Upper lobe of left lung (tissue), 6 donors: ENCODE measurements at regions not wholly inside any gene's neighbourhood (a gene's known extent, or its start where the extent isn't known, plus 50 kb on each side); places are given as distances from the start of the nearest gene placed in this dataset.

ENCODE experiments used
- ATAC-seq, 2 donors: fragments of 200-7000 bp; cut with Tn5 transposase; one replicate each; pipeline ENCODE4 v1.9.1; 2022; ENCODE audit warnings: mild to moderate bottlenecking in 2 of 2, moderate library complexity in 2 of 2; ENCODE audit not compliant: low FRiP score in 2 of 2
- DNase-seq, 2 donors: peaks; one replicate each; pipeline ENCODE4 v3.0.0-alpha.2; 2019 to 2020
- H3K27ac ChIP-seq, 4 donors: fragments of 200-600 bp; sonication (generic); one replicate each; pipeline ENCODE4 v1.5.1; 2016 to 2019
- H3K27me3 ChIP-seq, 4 donors: fragments of 200-600 bp; sonication (generic); one replicate each; pipeline ENCODE4 v1.5.1; 2017 to 2019
- H3K36me3 ChIP-seq, 4 donors: fragments of 200-600 bp; sonication (generic); one replicate each; pipeline ENCODE4 v1.5.1; 2016 to 2019
- H3K4me1 ChIP-seq, 4 donors: fragments of 200-600 bp; sonication (generic); one replicate each; pipeline ENCODE4 v1.5.1; 2018 to 2019
- H3K4me3 ChIP-seq, 4 donors: fragments of 200-600 bp; sonication (generic); one replicate each; pipeline ENCODE4 v1.5.1; 2017 to 2019; ENCODE audit warnings: mild to moderate bottlenecking in 2 of 4, moderate library complexity in 1 of 4
- H3K9me3 ChIP-seq, 4 donors: fragments of 200-600 bp; sonication (generic); one replicate each; pipeline ENCODE4 v1.5.1; 2018 to 2019
- CTCF ChIP-seq, 6 experiments: fragments of 450-650 bp in 4 of 6; fragments of 200-600 bp in 2 of 6; sonication (generic) in 2 of 6; IDR thresholded peaks; one replicate each; pipeline ENCODE4 v1.5.1; 2016 to 2019; ENCODE audit warnings: antibody characterized with exemption in 6 of 6
- EP300 ChIP-seq, 4 donors: sonication (generic); formaldehyde crosslinking; IDR thresholded peaks; one replicate each; pipeline ENCODE4 v1.5.1; 2017; ENCODE audit warnings: antibody characterized with exemption in 4 of 4, control low read depth in 2 of 4
- POLR2A ChIP-seq, 4 donors: fragments of 450-650 bp; IDR thresholded peaks; one replicate each; pipeline ENCODE4 v1.5.1; 2016 to 2017; ENCODE audit warnings: antibody characterized with exemption in 4 of 4, mild to moderate bottlenecking in 2 of 4
- POLR2AphosphoS5 ChIP-seq, 2 donors: sonication (generic); formaldehyde crosslinking; IDR thresholded peaks; one replicate each; pipeline ENCODE4 v1.5.1; 2017; ENCODE audit warnings: antibody characterized with exemption in 2 of 2
- WGBS, 2 donors: methylation state at CpG; one replicate each; pipeline ENCODE4 v1.1.5; 2017 to 2018; 5-methylcytosine and 5-hydroxymethylcytosine counted together
- donor health status: DM: no; HTN: no; CAD: no; lungs with moderate emphysema.
- donor health status: DM: no; HTN: yes; CAD: no; lungs with severe emphysema.

GRCh38 chr4:82076809-82077208 is 297.0 kb downstream of the HNRNPD start:
- Histone ChIP-seq H3K4me3 (no peak overlapping the region), H3K9me3 (no peaks in the 10 kb centered on the region), H3K27me3 (no peaks in the 10 kb centered on the region), H3K27ac (no peak overlapping the region), H3K4me1 (no peaks in the 10 kb centered on the region), H3K36me3 (no peaks in the 10 kb centered on the region)
- TF ChIP-seq POLR2A (IDR thresholded peaks at IDR 0.05) = no peak
- no peak for TF ChIP-seq EP300 (IDR thresholded peaks at IDR 0.05)
- TF ChIP-seq POLR2AphosphoS5 (IDR thresholded peaks at IDR 0.05) = no peak
- TF ChIP-seq CTCF (IDR thresholded peaks at IDR 0.05) = no peak
- no peak for DNase-seq
- ATAC-seq = no peak
- 90 to 94% methylated on average over 8 of the region's 8 CpGs for WGBS, 2 donors

- ATAC-seq = no peak
- no peak for DNase-seq
Observed at GRCh38 chr4:82076359-82076758, 297.4 kb downstream of the HNRNPD start.

GRCh38 chr4:82071951-82072350 is 301.8 kb downstream of the HNRNPD start:
- Histone ChIP-seq H3K4me1 (no peaks in the 10 kb centered on the region), H3K36me3 (no peaks in the 10 kb centered on the region), H3K9me3 (no peaks in the 10 kb centered on the region), H3K27ac (no peak overlapping the region), H3K4me3 (no peak overlapping the region), H3K27me3 (no peaks in the 10 kb centered on the region)
- DNase-seq (no peak), ATAC-seq (no peak)
- no peak for TF ChIP-seq CTCF (IDR thresholded peaks at IDR 0.05)
- TF ChIP-seq EP300 (IDR thresholded peaks at IDR 0.05) = no peak
- no peak for TF ChIP-seq POLR2AphosphoS5 (IDR thresholded peaks at IDR 0.05)
- no peak for TF ChIP-seq POLR2A (IDR thresholded peaks at IDR 0.05)

More at GRCh38 chr4:82076359-82076758, 297.4 kb downstream of the HNRNPD start:
- H3K4me1 ChIP-seq = no peaks in the 10 kb centered on the region
- no peaks in the 10 kb centered on the region for H3K36me3 ChIP-seq
- WGBS, 2 donors = 80 to 82% methylated on average over 1 of the region's 1 CpG
- H3K4me3 ChIP-seq = no peak overlapping the region
- H3K27ac ChIP-seq = no peak overlapping the region
- no peak for TF ChIP-seq POLR2A (IDR thresholded peaks at IDR 0.05)
- TF ChIP-seq EP300 (IDR thresholded peaks at IDR 0.05) = no peak
- no peak for TF ChIP-seq CTCF (IDR thresholded peaks at IDR 0.05)
- no peak for TF ChIP-seq POLR2AphosphoS5 (IDR thresholded peaks at IDR 0.05)
- H3K27me3 ChIP-seq = no peaks in the 10 kb centered on the region
- no peaks in the 10 kb centered on the region for H3K9me3 ChIP-seq

- ATAC-seq (no peak), DNase-seq (no peak)
- H3K4me3 ChIP-seq = no peak overlapping the region
- H3K27me3 ChIP-seq = no peaks in the 10 kb centered on the region
- no peak overlapping the region for H3K27ac ChIP-seq
- 69 to 75% methylated on average over 4 of the region's 4 CpGs for WGBS, 2 donors
- H3K9me3 ChIP-seq = no peaks in the 10 kb centered on the region
- H3K36me3 ChIP-seq = no peaks in the 10 kb centered on the region
- H3K4me1 ChIP-seq = no peaks in the 10 kb centered on the region
- TF ChIP-seq POLR2AphosphoS5 (IDR thresholded peaks at IDR 0.05) = no peak
- no peak for TF ChIP-seq CTCF (IDR thresholded peaks at IDR 0.05)
- TF ChIP-seq EP300 (IDR thresholded peaks at IDR 0.05) = no peak
- TF ChIP-seq POLR2A (IDR thresholded peaks at IDR 0.05) = no peak
Observed at GRCh38 chr4:82069883-82070638, 303.7 kb downstream of the HNRNPD start.

GRCh38 chr4:82063017-82063416 is 310.8 kb downstream of the HNRNPD start:
- H3K36me3 ChIP-seq = no peaks in the 10 kb centered on the region
- DNase-seq (no peak), ATAC-seq (no peak)
- no peaks in the 10 kb centered on the region for H3K9me3 ChIP-seq
- 74 to 85% methylated on average over 1 of the region's 1 CpG for WGBS, 2 donors
- TF ChIP-seq CTCF (IDR thresholded peaks at IDR 0.05) = no peak
- no peak for TF ChIP-seq POLR2AphosphoS5 (IDR thresholded peaks at IDR 0.05)
- no peak for TF ChIP-seq EP300 (IDR thresholded peaks at IDR 0.05)
- TF ChIP-seq POLR2A (IDR thresholded peaks at IDR 0.05) = no peak
- H3K27me3 ChIP-seq = no peaks in the 10 kb centered on the region
- H3K4me3 ChIP-seq = no peak overlapping the region
- H3K4me1 ChIP-seq = no peaks in the 10 kb centered on the region
- no peak overlapping the region for H3K27ac ChIP-seq
